IPS DF 6.9 (cell line): ENCODE measurements at regions not wholly inside any gene's neighbourhood (a gene's known extent, or its start where the extent isn't known, plus 50 kb on each side); places are given as distances from the start of the nearest gene placed in this dataset.
"Not testable (repeated sequence)": the region's sequence is repeated elsewhere in the genome, so short reads cannot be mapped to it uniquely, and the experiment has no call there.

Source experiments
- DNase-seq: peaks from one replicate; pipeline ENCODE4 v3.0.0-alpha.2; 2013; ENCODE audit warnings: low read depth, low spot score
- H3K27ac ChIP-seq: one replicate; pipeline ENCODE4 v1.5.1; 2013; ENCODE audit warnings: low read length, control low read depth
- H3K27me3 ChIP-seq: 2 replicates; pipeline ENCODE4 v1.6.1; 2013; ENCODE audit warnings: mild to moderate bottlenecking, low read length; ENCODE audit not compliant: control insufficient read depth, insufficient read depth
- H3K36me3 ChIP-seq: 2 replicates; pipeline ENCODE4 v1.6.1; 2013; ENCODE audit warnings: low read length; ENCODE audit not compliant: control insufficient read depth, insufficient read depth
- H3K4me1 ChIP-seq: 2 replicates; pipeline ENCODE4 v1.6.1; 2013; ENCODE audit warnings: low read length; ENCODE audit not compliant: control insufficient read depth, insufficient read depth
- H3K4me3 ChIP-seq: 2 replicates; pipeline ENCODE4 v1.5.1; 2013; ENCODE audit warnings: mild to moderate bottlenecking, low read length
- H3K9me3 ChIP-seq: 2 replicates; pipeline ENCODE4 v1.6.1; 2013; ENCODE audit warnings: low read length, inconsistent platforms; ENCODE audit not compliant: control insufficient read depth, insufficient read depth
- WGBS: extraction: QIAGEN DNeasy Blood & Tissue Kit; methylation state at CpG from one replicate; pipeline ENCODE4 v1.1.7; 2013; ENCODE audit warnings: mixed read lengths, missing lambda C conversion rate; ENCODE audit not compliant: insufficient read length, insufficient coverage; 5-methylcytosine and 5-hydroxymethylcytosine counted together

DNA sequence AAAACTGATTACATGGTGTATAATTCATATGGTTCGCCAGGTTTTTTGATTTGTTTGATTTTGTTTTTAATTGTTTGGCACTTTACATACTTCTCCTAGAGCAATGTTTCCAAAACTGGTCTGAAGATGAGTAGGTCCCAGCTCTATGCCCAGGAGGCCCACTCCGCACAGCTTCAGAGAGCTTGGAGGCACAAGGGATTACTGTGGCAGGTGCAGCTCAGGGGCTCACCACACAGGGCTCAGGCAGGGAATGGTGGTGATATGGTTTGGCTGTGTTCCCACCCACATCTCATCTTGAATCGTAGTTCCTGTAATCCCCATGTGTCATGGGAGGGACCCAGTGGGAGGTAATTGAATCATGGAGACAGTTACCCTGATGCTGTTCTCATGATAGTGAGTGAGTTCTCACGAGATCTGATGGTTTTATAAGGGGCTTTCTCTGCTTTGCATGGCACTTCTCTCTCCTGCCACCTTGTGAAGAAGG, 296.6 kb downstream of the MED10 start:
- Histone ChIP-seq H3K36me3 (no peaks in the 10 kb centered on the region), H3K4me1 (no peaks in the 10 kb centered on the region), H3K4me3 (no peak overlapping the region), H3K9me3 (no peaks in the 10 kb centered on the region), H3K27me3 (no peaks in the 10 kb centered on the region), H3K27ac (no peak overlapping the region)
- DNase-seq = no peak
- WGBS = no CpG with 5 or more reads among the region's 4 CpGs

DNA sequence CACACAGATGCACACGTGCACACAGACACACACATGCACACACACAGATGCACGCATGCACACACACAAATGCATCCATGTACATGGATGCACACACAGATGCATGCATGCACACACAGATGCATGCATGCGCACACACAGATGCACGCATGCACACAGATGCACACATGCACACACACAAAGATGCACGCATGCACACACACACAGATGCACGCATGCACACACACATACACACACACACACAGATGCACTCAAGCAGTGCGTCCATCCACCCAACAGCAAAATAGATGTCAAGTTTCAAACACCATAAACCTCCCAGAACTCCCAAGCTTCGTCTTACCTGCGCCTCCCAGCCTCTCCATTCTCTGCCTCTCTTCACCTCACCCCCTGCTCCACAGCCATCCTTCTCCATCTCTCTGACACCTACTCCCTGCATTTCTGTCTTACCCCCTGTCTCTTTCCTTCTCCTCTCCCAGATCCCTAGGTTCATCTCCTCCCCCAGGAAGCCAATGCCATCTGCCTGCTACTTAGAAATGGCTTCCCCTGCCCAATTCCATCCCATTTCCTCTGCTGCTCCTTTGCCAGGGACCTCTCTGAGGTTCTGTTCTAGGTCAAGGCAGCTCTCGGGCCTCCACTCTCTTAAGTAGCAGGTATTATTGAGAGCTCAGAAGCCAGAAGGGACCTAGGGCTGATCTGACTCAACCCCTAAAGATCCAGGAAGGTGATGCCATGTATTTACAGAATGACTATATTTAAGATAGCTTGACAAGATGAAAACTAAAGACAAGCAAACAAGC, 297.2 kb downstream of the MED10 start:
- Histone ChIP-seq H3K9me3 (no peaks in the 10 kb centered on the region), H3K4me1 (no peaks in the 10 kb centered on the region), H3K27ac (no peak overlapping the region), H3K4me3 (no peak overlapping the region), H3K36me3 (no peaks in the 10 kb centered on the region), H3K27me3 (no peaks in the 10 kb centered on the region)
- WGBS = no CpG with 5 or more reads among the region's 10 CpGs
- no peak for DNase-seq

DNA sequence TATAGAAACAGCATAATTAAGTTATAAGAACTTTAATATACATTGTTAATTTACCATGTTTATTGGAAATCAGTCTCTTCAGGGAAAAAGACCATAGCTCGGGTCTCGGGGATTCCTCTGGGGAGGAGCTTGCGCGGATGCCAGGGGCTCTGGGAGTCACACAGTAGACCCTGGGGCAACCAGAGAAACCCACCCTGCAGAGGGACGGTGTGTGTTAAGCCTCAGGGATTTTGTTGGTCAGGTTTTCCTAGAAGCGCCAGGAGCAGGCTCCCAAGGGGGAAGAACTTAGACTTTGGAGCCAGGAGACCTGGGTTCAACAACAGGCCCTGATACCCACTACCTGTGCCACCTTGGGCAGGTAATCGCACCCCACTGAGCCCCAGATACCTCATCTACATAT, 297.9 kb downstream of the MED10 start:
- H3K27me3 ChIP-seq = no peaks in the 10 kb centered on the region
- H3K4me1 ChIP-seq = no peaks in the 10 kb centered on the region
- no peaks in the 10 kb centered on the region for H3K9me3 ChIP-seq
- no CpG with 5 or more reads among the region's 7 CpGs for WGBS
- DNase-seq = no peak
- H3K27ac ChIP-seq = no peak overlapping the region
- no peaks in the 10 kb centered on the region for H3K36me3 ChIP-seq
- no peak overlapping the region for H3K4me3 ChIP-seq

DNA sequence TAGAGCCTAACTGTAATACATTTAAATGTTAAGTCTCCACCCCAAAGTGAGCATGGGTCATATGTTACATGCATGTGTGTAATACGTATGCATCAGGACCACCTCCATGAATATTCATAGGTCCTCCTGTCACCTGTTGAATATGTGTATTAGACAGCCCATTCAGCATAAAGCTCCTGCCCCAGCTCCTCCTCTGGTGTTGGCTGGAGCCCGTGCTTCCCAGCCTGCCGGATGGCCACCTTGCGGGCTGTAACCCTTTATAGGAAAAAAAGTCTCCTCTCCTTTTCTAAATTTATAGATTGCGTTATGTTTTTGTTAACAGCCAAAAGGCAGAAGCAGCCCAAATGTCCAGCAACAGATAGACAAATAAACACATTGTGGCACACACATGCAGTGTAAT, 299.5 kb downstream of the MED10 start:
- H3K4me3 ChIP-seq = no peak overlapping the region
- no peak for DNase-seq
- WGBS = no CpG with 5 or more reads among the region's 5 CpGs
- H3K36me3 ChIP-seq = no peaks in the 10 kb centered on the region
- no peak overlapping the region for H3K27ac ChIP-seq
- no peaks in the 10 kb centered on the region for H3K9me3 ChIP-seq
- no peaks in the 10 kb centered on the region for H3K4me1 ChIP-seq
- no peaks in the 10 kb centered on the region for H3K27me3 ChIP-seq

DNA sequence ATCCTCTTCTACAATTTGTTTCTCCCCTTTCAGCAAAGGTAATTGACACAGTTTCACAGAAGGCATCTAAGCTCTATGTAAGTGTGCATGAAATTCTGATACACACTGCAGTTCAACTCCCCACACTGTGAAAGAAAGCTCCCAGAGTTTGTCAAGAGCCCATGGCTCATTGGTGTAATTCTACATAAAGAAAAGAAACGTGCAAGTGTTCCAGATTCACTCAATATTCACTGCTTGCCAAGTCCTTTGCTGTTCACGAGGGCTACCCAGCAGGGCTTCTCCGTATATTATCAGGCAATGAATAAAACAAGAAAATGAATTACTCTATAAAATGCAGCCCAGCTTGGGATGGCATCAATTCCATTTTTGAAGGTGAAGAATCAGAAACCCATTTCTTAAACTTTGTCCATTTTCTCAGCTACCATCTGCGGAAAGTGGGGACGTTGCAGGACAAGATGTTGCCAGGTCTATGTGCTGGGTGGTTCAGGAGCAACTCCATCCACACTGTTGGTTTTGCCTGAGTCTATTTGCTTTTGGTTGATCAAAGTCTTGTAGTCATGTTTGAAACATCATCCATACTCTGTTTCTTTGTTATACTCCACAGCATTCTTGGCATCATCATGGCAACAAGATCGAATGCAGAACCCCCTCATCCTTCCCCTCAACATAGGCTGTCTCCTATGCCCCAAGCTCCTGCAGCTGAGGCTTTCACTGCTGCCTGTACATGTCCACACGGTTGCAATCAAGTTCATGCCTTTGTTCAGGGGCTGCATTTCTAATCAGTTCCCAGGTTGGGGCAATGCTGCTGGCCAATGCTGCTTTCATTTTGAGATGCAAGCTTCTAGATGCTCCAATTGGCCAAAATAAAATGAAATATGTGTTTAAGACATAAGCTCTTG, 301.8 kb downstream of the MED10 start:
- H3K36me3 ChIP-seq = no peaks in the 10 kb centered on the region
- no peaks in the 10 kb centered on the region for H3K9me3 ChIP-seq
- no peak overlapping the region for H3K27ac ChIP-seq
- WGBS = no CpG with 5 or more reads among the region's 7 CpGs
- no peak for DNase-seq
- no peaks in the 10 kb centered on the region for H3K27me3 ChIP-seq
- H3K4me3 ChIP-seq = no peak overlapping the region
- no peaks in the 10 kb centered on the region for H3K4me1 ChIP-seq

DNA sequence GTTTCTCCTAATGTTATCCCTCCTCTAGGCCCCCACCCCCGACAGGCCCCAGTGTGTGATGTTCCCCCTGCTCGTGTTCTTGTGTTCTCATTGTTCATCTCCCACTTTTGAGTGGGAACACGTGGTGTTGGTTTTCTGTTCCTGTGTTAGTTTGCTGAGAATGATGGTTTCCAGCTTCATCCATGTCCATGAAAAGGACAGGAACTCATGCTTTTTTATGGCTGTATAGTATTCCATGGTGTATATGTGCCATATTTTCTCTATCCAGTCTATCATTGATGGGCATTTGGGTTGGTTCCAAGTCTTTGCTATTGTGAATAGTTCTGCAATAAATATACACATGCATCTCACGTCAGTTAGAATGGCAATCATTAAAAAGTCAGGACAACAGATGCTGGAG, 305.9 kb downstream of the MED10 start:
- DNase-seq, H3K27ac ChIP-seq, H3K4me3 ChIP-seq, H3K27me3 ChIP-seq, H3K36me3 ChIP-seq, H3K4me1 ChIP-seq, H3K9me3 ChIP-seq: not testable (repeated sequence)
- WGBS = no CpG with 5 or more reads among the region's 4 CpGs

DNA sequence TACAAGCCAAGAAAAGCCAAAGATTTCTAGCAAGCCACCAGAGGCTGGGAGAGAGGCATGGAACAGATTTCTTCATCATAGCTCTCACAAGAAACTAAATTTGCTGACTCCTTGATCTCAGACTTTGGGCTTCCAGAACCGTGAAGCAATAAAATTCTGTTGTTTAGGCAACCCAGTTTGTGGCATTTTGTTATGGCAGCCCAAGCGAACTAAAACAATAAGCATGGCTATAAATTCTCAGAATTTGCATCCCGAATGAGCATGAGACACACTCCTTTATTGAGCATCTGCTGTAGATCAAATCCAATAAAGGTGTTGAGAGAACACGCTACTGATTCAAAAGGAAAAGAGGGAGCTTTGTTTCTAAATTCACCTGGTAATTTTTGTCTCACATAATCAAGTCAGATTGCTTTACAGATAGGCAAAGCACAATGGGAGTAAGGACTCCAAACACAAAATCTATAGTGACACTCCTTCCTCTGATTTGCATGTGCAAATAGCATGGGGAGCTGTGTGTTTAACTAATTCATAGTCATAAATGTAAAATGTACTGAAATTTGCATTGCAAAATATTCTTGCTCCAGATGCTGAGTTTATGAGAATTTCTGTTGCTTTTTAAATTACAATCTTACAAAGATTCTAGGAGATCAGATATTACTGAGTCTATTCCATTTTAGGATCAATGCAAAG, 308.7 kb downstream of the MED10 start:
- H3K36me3 ChIP-seq = no peaks in the 10 kb centered on the region
- no CpG with 5 or more reads among the region's 4 CpGs for WGBS
- no peaks in the 10 kb centered on the region for H3K27me3 ChIP-seq
- H3K27ac ChIP-seq = no peak overlapping the region
- H3K4me1 ChIP-seq = peaks cover 2% of the 10 kb centered on the region; the same call in 1 of the 2 replicates
- no peak overlapping the region for H3K4me3 ChIP-seq
- DNase-seq = no peak
- no peaks in the 10 kb centered on the region for H3K9me3 ChIP-seq

DNA sequence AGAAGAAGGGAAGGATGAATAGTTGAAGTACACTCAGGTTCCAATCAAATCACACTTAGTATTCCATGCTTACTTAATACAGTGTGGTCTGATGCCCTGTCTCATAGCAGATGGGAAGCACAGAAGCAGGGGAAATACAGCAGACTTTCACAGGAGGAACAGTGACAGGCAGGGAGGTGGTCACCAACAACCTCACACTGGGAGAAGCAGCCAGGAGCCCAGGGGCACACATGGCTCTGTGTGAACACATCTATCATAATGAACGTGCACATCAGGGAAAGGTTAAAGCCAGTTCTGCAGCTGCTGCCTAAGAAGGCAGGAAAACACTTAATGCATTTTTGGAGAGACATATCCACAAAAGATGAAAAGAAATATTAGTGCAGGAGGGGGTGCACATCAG, 312.3 kb downstream of the MED10 start:
- Histone ChIP-seq H3K27ac (no peak overlapping the region), H3K27me3 (no peaks in the 10 kb centered on the region), H3K9me3 (no peaks in the 10 kb centered on the region), H3K4me3 (no peak overlapping the region), H3K36me3 (no peaks in the 10 kb centered on the region), H3K4me1 (peaks cover 2% of the 10 kb centered on the region; the same call in 1 of the 2 replicates)
- no peak for DNase-seq
- WGBS = no CpG with 5 or more reads among the region's 1 CpG

DNA sequence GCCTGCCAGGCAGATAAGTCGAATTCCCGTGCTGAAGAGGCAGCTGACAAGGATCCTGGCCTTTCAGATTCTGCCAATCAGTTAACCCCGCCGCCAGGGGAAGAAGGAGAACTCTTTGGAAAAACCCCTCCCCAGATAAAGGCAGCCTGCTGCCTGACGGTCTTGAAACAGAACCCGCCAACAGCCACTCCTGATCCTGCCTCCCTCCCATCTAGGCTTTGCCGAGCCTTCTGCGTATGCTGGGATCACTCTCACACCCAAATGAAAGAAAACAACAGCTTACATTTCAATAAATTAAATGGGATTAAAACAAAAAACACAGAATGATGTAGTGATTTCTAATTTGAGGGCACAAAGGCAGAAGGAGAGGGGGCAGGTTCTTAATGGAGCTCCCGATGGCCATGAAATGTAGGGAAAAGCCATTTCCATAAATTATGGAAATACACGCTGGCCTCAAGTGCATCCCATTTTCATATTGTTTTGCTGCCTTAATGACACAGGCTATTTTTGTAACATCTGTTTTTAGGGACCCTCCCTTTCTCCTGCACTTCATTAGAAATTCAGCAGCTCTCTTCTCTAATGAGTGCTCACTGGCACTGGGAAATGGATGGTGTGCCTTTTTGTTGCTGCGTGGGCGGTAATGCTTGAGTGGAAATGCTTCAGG, 319.1 kb downstream of the MED10 start:
- Histone ChIP-seq H3K4me3 (no peak overlapping the region), H3K4me1 (no peaks in the 10 kb centered on the region), H3K27me3 (no peaks in the 10 kb centered on the region), H3K9me3 (no peaks in the 10 kb centered on the region), H3K27ac (no peak overlapping the region), H3K36me3 (no peaks in the 10 kb centered on the region)
- no CpG with 5 or more reads among the region's 12 CpGs for WGBS
- DNase-seq = no peak
